ENCODE measurements at regions not wholly inside any gene's neighbourhood (a gene's known extent, or its start where the extent isn't known, plus 50 kb on each side); places are given as distances from the start of the nearest gene placed in this dataset.

DNA sequence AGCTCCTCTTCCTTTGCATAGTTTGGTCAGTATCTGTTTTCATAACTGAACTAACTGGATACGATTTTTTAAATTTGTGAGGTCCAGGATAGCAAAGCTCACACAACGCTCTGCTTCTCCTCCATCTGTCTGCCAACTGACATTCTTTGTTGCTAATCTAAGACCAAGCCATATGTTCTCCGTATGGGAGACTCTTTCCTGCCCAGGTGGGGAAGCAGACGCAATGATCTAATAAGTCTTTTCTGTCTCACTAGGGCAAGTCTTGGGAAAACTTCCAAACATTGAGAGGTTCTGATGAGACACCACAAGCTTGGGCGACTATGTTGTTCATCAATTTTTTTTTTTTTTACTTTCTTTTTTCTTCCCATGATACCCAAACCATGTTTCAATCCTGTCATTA, 558.5 kb downstream of the EFNA5 start:
- Histone ChIP-seq H3K9me3 (ENCODE audit: control insufficient read depth in 2 of 2, low read length in 2 of 2) (no peaks in the 10 kb centered on the region), H3K36me3 (ENCODE audit: control insufficient read depth in 2 of 2, insufficient read depth in 2 of 2, low read length in 2 of 2) (no peaks in the 10 kb centered on the region), H3K27ac (ENCODE audit: low read depth in 2 of 2, low read length in 2 of 2) (no peak overlapping the region), H3K27me3 (ENCODE audit: control insufficient read depth in 2 of 2, insufficient read depth in 2 of 2, low read length in 2 of 2) (no peaks in the 10 kb centered on the region), H3K4me3 (ENCODE audit: low read length in 2 of 2) (no peak overlapping the region), H3K9ac (ENCODE audit: low read depth in 1 of 2, low read length in 2 of 2) (no peak overlapping the region), H3K4me1 (ENCODE audit: control insufficient read depth in 2 of 2, insufficient read depth in 2 of 2, low read length in 2 of 2) (no peaks in the 10 kb centered on the region)

DNA sequence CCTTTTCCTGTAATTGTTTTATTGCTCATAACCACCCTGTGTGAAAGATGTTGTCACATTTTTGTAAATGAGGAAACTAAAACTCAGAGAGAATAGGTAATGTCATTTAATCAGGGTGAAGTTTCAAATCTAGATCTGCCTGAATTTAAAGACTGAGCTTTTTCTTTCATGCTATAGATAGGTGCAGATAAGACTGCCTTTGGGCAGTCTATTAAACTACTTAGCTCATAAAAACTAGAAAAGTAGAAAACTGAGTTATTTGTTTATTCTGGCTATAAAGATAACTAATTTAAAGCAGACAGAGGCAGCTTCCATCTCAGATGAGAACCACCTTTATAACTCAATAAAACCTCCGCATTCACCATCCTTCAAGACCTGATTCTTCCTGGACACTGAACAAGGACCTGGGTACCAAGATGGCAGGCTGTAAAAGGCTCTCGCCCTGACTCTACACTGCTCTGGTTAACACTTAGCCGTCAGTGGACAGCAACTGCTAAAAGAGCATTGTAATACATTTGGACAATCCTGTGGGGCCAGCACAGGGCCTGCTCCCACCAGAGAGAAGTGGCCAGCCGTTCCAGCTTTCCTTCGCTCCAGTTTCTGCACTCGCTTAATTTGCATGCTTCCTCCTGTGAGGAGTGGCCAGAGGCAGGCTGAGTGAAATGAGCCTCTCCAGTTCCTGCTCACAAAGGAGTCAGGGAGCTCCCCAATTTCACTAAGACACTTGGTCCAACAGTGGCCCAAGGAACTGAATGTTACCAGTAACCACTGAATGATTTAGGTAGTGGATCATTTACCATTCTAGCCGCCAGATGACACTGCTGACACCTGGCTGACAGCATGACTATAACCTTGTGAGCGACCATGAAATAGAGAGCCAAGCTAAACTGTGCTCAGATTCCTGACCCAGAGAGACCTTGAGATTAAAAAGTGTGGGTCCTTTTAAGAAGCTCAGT, 566.4 kb downstream of the EFNA5 start:
- Histone ChIP-seq H3K4me1 (ENCODE audit: control insufficient read depth in 2 of 2, insufficient read depth in 2 of 2, low read length in 2 of 2) (no peaks in the 10 kb centered on the region), H3K4me3 (ENCODE audit: low read length in 2 of 2) (no peak overlapping the region)

DNA sequence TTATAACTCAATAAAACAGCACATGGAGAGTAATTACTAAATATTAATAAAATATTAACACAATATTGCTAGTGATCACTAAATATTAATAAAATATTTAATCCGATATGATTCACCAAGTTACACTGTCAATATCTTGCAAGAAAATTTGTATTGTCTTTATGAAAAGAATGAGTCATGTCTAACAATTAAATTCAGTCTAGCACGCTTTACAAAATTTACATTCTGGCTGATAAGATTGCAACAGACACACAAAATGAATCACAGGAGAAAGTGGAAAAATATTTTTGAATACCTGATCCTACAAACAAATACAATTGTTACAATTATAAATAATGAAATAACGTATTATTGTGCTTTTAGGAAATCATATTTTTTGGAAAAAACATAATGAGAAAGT, 567.2 kb downstream of the EFNA5 start:
- H3K27ac ChIP-seq (ENCODE audit: low read depth in 2 of 2, low read length in 2 of 2), result no peak overlapping the region
- H3K27me3 ChIP-seq (ENCODE audit: control insufficient read depth in 2 of 2, insufficient read depth in 2 of 2, low read length in 2 of 2), result no peaks in the 10 kb centered on the region
- H3K4me1 ChIP-seq (ENCODE audit: control insufficient read depth in 2 of 2, insufficient read depth in 2 of 2, low read length in 2 of 2), result no peaks in the 10 kb centered on the region
- H3K9ac ChIP-seq (ENCODE audit: low read depth in 1 of 2, low read length in 2 of 2), result no peak overlapping the region
- no peaks in the 10 kb centered on the region for H3K9me3 ChIP-seq (ENCODE audit: control insufficient read depth in 2 of 2, low read length in 2 of 2)
- no peaks in the 10 kb centered on the region for H3K36me3 ChIP-seq (ENCODE audit: control insufficient read depth in 2 of 2, insufficient read depth in 2 of 2, low read length in 2 of 2)
- no peak overlapping the region for H3K4me3 ChIP-seq (ENCODE audit: low read length in 2 of 2)

More for the DNA sequence above, 566.4 kb downstream of the EFNA5 start:
- no peaks in the 10 kb centered on the region for H3K9me3 ChIP-seq (ENCODE audit: control insufficient read depth in 2 of 2, low read length in 2 of 2)
- no peak overlapping the region for H3K9ac ChIP-seq (ENCODE audit: low read depth in 1 of 2, low read length in 2 of 2)
- H3K36me3 ChIP-seq (ENCODE audit: control insufficient read depth in 2 of 2, insufficient read depth in 2 of 2, low read length in 2 of 2), result no peaks in the 10 kb centered on the region
- H3K27ac ChIP-seq (ENCODE audit: low read depth in 2 of 2, low read length in 2 of 2), result no peak overlapping the region
- no peaks in the 10 kb centered on the region for H3K27me3 ChIP-seq (ENCODE audit: control insufficient read depth in 2 of 2, insufficient read depth in 2 of 2, low read length in 2 of 2)

DNA sequence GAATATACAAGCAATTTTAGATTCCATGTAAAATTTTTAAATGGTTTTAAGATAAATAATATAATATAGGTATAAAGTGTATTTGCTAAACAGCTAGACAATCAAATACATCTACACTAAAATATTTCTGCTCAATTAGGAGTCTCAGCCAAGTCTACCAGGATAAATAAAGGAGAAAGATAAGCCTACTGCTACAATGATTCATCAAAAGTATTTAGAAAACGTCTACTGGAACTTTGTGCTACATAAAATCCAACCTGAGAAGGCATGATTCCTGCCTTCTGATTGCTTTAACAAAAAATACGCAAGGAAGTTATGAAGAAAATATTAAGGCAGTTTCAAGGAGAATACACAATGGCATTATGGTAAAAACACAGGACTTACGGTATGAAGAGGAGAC, 570.6 kb downstream of the EFNA5 start:
- Histone ChIP-seq H3K4me1 (ENCODE audit: control insufficient read depth in 2 of 2, insufficient read depth in 2 of 2, low read length in 2 of 2) (no peaks in the 10 kb centered on the region), H3K9me3 (ENCODE audit: control insufficient read depth in 2 of 2, low read length in 2 of 2) (no peaks in the 10 kb centered on the region), H3K27ac (ENCODE audit: low read depth in 2 of 2, low read length in 2 of 2) (no peak overlapping the region), H3K9ac (ENCODE audit: low read depth in 1 of 2, low read length in 2 of 2) (no peak overlapping the region), H3K27me3 (ENCODE audit: control insufficient read depth in 2 of 2, insufficient read depth in 2 of 2, low read length in 2 of 2) (no peaks in the 10 kb centered on the region), H3K4me3 (ENCODE audit: low read length in 2 of 2) (no peak overlapping the region), H3K36me3 (ENCODE audit: control insufficient read depth in 2 of 2, insufficient read depth in 2 of 2, low read length in 2 of 2) (no peaks in the 10 kb centered on the region)

DNA sequence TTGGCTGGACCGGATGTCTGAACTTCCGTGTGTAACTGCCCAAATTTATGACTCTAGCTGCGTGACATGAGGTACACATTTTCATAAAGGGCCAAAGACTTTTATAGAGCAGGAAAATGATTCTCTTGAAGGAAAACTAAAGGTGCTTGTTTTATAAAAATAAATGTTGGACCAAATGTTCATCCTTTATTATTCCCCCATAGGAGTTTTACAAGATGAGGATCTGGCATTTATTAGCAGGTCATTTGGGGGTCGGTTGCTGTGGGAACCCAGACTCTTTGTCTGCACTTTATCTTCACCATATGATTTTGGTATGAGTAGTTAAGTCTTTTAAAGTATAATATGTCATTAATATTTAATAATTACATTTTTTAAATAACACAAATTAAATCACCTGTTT, 571.2 kb downstream of the EFNA5 start:
- H3K27ac ChIP-seq (ENCODE audit: low read depth in 2 of 2, low read length in 2 of 2), result no peak overlapping the region
- H3K9me3 ChIP-seq (ENCODE audit: control insufficient read depth in 2 of 2, low read length in 2 of 2), result no peaks in the 10 kb centered on the region
- no peaks in the 10 kb centered on the region for H3K4me1 ChIP-seq (ENCODE audit: control insufficient read depth in 2 of 2, insufficient read depth in 2 of 2, low read length in 2 of 2)
- no peak overlapping the region for H3K4me3 ChIP-seq (ENCODE audit: low read length in 2 of 2)
- H3K27me3 ChIP-seq (ENCODE audit: control insufficient read depth in 2 of 2, insufficient read depth in 2 of 2, low read length in 2 of 2), result no peaks in the 10 kb centered on the region
- no peak overlapping the region for H3K9ac ChIP-seq (ENCODE audit: low read depth in 1 of 2, low read length in 2 of 2)
- no peaks in the 10 kb centered on the region for H3K36me3 ChIP-seq (ENCODE audit: control insufficient read depth in 2 of 2, insufficient read depth in 2 of 2, low read length in 2 of 2)

DNA sequence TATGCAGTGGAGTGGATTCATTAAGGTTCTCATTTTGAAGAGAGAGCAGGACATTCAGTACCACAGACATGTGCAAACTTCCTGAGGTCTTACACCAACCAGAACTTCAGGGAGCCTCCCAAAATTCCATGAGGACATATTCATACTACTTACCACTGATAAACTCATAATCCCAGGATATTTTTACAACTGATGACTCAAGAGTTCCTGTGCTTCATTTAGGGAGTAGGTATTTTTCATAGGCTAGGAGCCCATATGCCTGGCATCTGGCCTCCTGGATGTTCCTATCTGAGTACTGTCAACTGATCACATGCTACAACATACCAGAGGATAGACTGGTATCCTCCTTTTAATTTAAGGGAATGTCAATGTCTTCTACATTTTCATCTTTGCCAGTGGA, 578.0 kb downstream of the EFNA5 start:
- Histone ChIP-seq H3K36me3 (ENCODE audit: control insufficient read depth in 2 of 2, insufficient read depth in 2 of 2, low read length in 2 of 2) (no peaks in the 10 kb centered on the region), H3K9me3 (ENCODE audit: control insufficient read depth in 2 of 2, low read length in 2 of 2) (peaks cover 0 to 3% of the 10 kb centered on the region in 2 donors), H3K27ac (ENCODE audit: low read depth in 2 of 2, low read length in 2 of 2) (no peak overlapping the region)

DNA sequence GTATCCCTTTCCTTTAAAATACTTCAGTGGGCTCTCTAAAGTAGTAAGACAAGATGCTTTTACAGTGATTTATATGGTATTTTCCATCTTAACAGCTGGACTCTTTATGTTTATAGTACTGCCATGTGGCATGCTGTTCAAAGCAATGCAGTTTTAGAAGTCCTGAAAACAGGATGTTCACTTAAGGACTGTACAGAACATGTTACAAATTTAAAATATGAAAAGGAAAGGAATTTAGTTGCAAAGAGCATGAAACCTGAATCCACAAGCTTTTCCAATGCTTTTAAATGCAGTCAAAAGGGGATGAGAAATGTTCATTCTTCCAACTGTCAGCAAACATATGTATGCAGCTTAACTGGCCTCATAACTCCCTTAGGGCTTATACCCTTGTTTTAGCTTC, 580.2 kb downstream of the EFNA5 start:
- Histone ChIP-seq H3K9ac (ENCODE audit: low read depth in 1 of 2, low read length in 2 of 2) (no peak overlapping the region), H3K4me3 (ENCODE audit: low read length in 2 of 2) (no peak overlapping the region), H3K27ac (ENCODE audit: low read depth in 2 of 2, low read length in 2 of 2) (no peak overlapping the region), H3K4me1 (ENCODE audit: control insufficient read depth in 2 of 2, insufficient read depth in 2 of 2, low read length in 2 of 2) (no peaks in the 10 kb centered on the region), H3K27me3 (ENCODE audit: control insufficient read depth in 2 of 2, insufficient read depth in 2 of 2, low read length in 2 of 2) (no peaks in the 10 kb centered on the region), H3K36me3 (ENCODE audit: control insufficient read depth in 2 of 2, insufficient read depth in 2 of 2, low read length in 2 of 2) (no peaks in the 10 kb centered on the region), H3K9me3 (ENCODE audit: control insufficient read depth in 2 of 2, low read length in 2 of 2) (peaks cover 0 to 3% of the 10 kb centered on the region in 2 donors)

More for the DNA sequence above, 578.0 kb downstream of the EFNA5 start:
- H3K9ac ChIP-seq (ENCODE audit: low read depth in 1 of 2, low read length in 2 of 2), result no peak overlapping the region
- no peak overlapping the region for H3K4me3 ChIP-seq (ENCODE audit: low read length in 2 of 2)
- H3K4me1 ChIP-seq (ENCODE audit: control insufficient read depth in 2 of 2, insufficient read depth in 2 of 2, low read length in 2 of 2), result no peaks in the 10 kb centered on the region
- no peaks in the 10 kb centered on the region for H3K27me3 ChIP-seq (ENCODE audit: control insufficient read depth in 2 of 2, insufficient read depth in 2 of 2, low read length in 2 of 2)

DNA sequence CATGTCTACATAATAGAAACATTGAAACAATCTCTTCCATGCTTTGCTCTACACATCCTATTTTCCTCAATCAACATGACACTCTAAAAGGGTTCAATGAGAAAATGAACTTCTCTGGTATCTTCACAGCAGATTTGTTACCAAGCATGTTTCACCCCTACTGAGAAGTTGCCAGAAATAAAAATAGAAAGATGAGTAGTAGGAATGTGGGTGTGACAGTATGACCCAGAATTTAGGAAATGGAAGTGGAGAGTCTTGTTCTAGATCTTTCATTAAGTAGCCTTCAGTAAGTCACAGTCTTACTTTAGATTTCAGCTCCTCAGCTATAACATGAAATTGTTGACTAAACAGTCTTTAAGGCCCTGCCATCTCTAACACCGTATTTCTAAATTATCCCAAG, 581.8 kb downstream of the EFNA5 start:
- Histone ChIP-seq H3K27ac (ENCODE audit: low read depth in 2 of 2, low read length in 2 of 2) (no peak overlapping the region), H3K9me3 (ENCODE audit: control insufficient read depth in 2 of 2, low read length in 2 of 2) (peaks cover 0 to 3% of the 10 kb centered on the region in 2 donors), H3K27me3 (ENCODE audit: control insufficient read depth in 2 of 2, insufficient read depth in 2 of 2, low read length in 2 of 2) (no peaks in the 10 kb centered on the region), H3K4me1 (ENCODE audit: control insufficient read depth in 2 of 2, insufficient read depth in 2 of 2, low read length in 2 of 2) (no peaks in the 10 kb centered on the region), H3K9ac (ENCODE audit: low read depth in 1 of 2, low read length in 2 of 2) (no peak overlapping the region), H3K4me3 (ENCODE audit: low read length in 2 of 2) (no peak overlapping the region), H3K36me3 (ENCODE audit: control insufficient read depth in 2 of 2, insufficient read depth in 2 of 2, low read length in 2 of 2) (no peaks in the 10 kb centered on the region)

DNA sequence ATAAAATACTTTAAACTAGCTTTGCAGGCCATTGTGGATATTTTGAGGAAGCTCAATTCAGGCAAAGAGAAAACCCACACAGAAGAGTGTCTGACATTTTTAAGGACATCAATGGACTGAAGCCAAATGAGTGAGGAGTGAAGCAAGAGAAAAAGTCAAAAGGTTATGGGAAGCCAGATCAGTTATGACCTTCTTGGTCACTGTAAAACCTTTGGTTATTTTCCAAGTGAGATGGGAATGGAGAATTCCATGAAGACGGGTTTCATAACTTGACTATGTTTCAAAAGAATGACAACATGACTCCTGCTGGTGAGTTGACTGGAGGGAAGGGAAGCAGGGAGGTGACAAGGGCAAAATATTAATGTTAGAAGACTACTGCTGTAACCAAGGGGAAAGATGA, 585.2 kb downstream of the EFNA5 start:
- Histone ChIP-seq H3K36me3 (ENCODE audit: control insufficient read depth in 2 of 2, insufficient read depth in 2 of 2, low read length in 2 of 2) (no peaks in the 10 kb centered on the region), H3K9ac (ENCODE audit: low read depth in 1 of 2, low read length in 2 of 2) (no peak overlapping the region), H3K4me1 (ENCODE audit: control insufficient read depth in 2 of 2, insufficient read depth in 2 of 2, low read length in 2 of 2) (no peaks in the 10 kb centered on the region), H3K27ac (ENCODE audit: low read depth in 2 of 2, low read length in 2 of 2) (no peak overlapping the region), H3K4me3 (ENCODE audit: low read length in 2 of 2) (no peak overlapping the region), H3K27me3 (ENCODE audit: control insufficient read depth in 2 of 2, insufficient read depth in 2 of 2, low read length in 2 of 2) (no peaks in the 10 kb centered on the region), H3K9me3 (ENCODE audit: control insufficient read depth in 2 of 2, low read length in 2 of 2) (no peaks in the 10 kb centered on the region)

DNA sequence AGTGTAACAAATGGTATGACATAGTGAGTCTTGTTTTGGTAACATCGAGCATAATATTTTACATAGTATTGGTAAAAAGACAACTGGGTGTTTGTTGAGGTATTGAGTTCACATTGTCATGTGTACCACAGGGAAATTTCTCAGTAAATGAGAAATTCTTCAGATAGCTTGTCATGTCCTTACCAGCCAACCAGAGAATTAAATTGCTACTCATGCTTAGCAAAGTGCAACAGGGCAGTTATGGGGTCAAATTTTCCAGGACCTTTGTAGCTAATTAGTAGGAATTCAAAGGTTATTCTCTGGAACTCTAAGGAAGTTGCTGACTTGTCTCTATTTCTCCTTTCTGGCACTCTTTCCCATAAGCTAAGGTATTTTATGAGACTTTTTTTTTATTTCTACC, 595.7 kb downstream of the EFNA5 start:
- Histone ChIP-seq H3K27me3 (ENCODE audit: control insufficient read depth in 2 of 2, insufficient read depth in 2 of 2, low read length in 2 of 2) (no peaks in the 10 kb centered on the region), H3K4me3 (ENCODE audit: low read length in 2 of 2) (no peak overlapping the region), H3K36me3 (ENCODE audit: control insufficient read depth in 2 of 2, insufficient read depth in 2 of 2, low read length in 2 of 2) (no peaks in the 10 kb centered on the region), H3K27ac (ENCODE audit: low read depth in 2 of 2, low read length in 2 of 2) (no peak overlapping the region), H3K9ac (ENCODE audit: low read depth in 1 of 2, low read length in 2 of 2) (no peak overlapping the region), H3K9me3 (ENCODE audit: control insufficient read depth in 2 of 2, low read length in 2 of 2) (peaks cover 0 to 2% of the 10 kb centered on the region in 2 donors), H3K4me1 (ENCODE audit: control insufficient read depth in 2 of 2, insufficient read depth in 2 of 2, low read length in 2 of 2) (no peaks in the 10 kb centered on the region)
